Ovary (tissue), 3 donors: ENCODE measurements at regions not wholly inside any gene's neighbourhood (a gene's known extent, or its start where the extent isn't known, plus 50 kb on each side); places are given as distances from the start of the nearest gene placed in this dataset.

Experiments
- CTCF ChIP-seq, 3 donors: fragments of 450-650 bp in 2 of 3; fragments of 200-600 bp in 1 of 3; IDR thresholded peaks; one replicate each; pipeline versions ENCODE4 v1.5.1 to v1.8.0; 2016 to 2022; ENCODE audit warnings: antibody characterized with exemption in 3 of 3, mild to moderate bottlenecking in 1 of 3
- POLR2A ChIP-seq: fragments of 450-650 bp; IDR thresholded peaks from one replicate; pipeline ENCODE4 v1.6.1; 2017; ENCODE audit warnings: antibody characterized with exemption, mild to moderate bottlenecking, moderate library complexity
- donor health status: DM: no; HTN: no; CAD: no.

- TF ChIP-seq CTCF (IDR thresholded peaks at IDR 0.05) (no peak), POLR2A (no peak)
These were observed 162.3 kb downstream of the SEM1 start for GRCh38 chr7:96547371-96547811.
